Glutamatergic neuron (in vitro differentiated cells): ENCODE measurements at regions not wholly inside any gene's neighbourhood (a gene's known extent, or its start where the extent isn't known, plus 50 kb on each side); places are given as distances from the start of the nearest gene placed in this dataset.

Experiments
- DNase-seq: peaks from one replicate; pipeline ENCODE4 v3.0.0; 2022
- H3K27ac Mint-ChIP-seq: one replicate; pipeline ENCODE4 v1.8.0; 2020; ENCODE audit warnings: mild to moderate bottlenecking, mixed read lengths, inconsistent platforms; ENCODE audit not compliant: unreplicated experiment
- H3K27me3 Mint-ChIP-seq: one replicate; pipeline ENCODE4 v1.8.0; 2020; ENCODE audit warnings: mild to moderate bottlenecking, moderate library complexity, mixed read lengths, inconsistent platforms; ENCODE audit not compliant: unreplicated experiment
- H3K36me3 Mint-ChIP-seq: one replicate; pipeline ENCODE4 v1.8.0; 2020; ENCODE audit warnings: mild to moderate bottlenecking, mixed read lengths, inconsistent platforms; ENCODE audit not compliant: unreplicated experiment
- H3K4me1 Mint-ChIP-seq: one replicate; pipeline ENCODE4 v1.8.0; 2020; ENCODE audit warnings: mild to moderate bottlenecking, low read depth, mixed read lengths, inconsistent platforms; ENCODE audit not compliant: unreplicated experiment
- H3K4me3 Mint-ChIP-seq: one replicate; pipeline ENCODE4 v1.8.0; 2020; ENCODE audit warnings: mild to moderate bottlenecking, mixed read lengths, inconsistent platforms; ENCODE audit not compliant: unreplicated experiment
- H3K9me3 Mint-ChIP-seq: one replicate; pipeline ENCODE4 v1.8.0; 2020; ENCODE audit warnings: mild to moderate bottlenecking, moderate library complexity, mixed read lengths, inconsistent platforms; ENCODE audit not compliant: unreplicated experiment
- CTCF ChIP-seq: fragments of 200-600 bp; sonication (generic); IDR thresholded peaks from one replicate; pipeline ENCODE4 v1.5.0; 2021; ENCODE audit not compliant: partially characterized antibody, unreplicated experiment

DNA sequence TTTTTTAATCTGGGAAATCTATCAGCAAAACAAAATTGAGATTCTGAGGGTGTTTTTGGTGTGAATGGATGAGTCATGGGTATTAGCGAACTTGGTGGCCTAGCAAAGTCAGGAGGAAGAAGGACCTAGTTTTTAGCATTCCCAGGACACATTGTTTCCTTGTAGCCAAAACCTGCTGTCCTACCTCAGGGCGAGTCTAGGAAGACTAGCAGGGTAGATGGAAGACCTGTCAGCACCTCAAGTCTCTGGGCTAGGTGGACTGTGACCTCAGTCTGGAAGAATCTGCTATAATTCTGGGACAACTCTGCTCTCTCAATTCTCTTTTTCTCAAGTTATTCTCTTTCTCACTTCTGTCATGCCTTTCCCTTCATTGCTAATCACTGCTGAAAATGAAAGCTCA lies 1399.3 kb upstream of the LRRTM1 start:
- no peaks in the 10 kb centered on the region for H3K36me3 Mint-ChIP-seq
- DNase-seq, result no peak
- H3K27me3 Mint-ChIP-seq, result no peaks in the 10 kb centered on the region
- no peak for TF ChIP-seq CTCF
- no peak overlapping the region for H3K4me3 Mint-ChIP-seq
- no peaks in the 10 kb centered on the region for H3K9me3 Mint-ChIP-seq
- H3K4me1 Mint-ChIP-seq, result peaks cover 3% of the 10 kb centered on the region
- no peak overlapping the region for H3K27ac Mint-ChIP-seq

DNA sequence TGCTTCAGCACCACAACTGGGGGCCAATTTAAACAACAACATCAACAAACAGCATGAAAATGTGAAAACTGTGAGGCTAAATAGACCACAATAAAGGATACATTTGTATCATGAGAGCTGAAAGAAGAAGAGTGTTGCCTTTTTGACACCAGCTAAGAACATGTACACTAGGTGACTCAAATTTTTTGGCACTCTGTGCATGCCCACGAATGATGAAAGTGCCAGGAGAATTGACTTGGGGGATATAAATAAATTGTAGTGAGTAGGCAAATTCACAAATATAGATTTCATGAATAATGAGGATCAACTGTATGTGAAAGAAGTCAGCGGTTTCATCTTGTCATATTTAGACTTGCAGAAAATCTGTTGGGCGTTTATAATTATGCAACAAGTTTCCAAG lies 1388.0 kb upstream of the LRRTM1 start:
- H3K9me3 Mint-ChIP-seq, result no peaks in the 10 kb centered on the region

DNA sequence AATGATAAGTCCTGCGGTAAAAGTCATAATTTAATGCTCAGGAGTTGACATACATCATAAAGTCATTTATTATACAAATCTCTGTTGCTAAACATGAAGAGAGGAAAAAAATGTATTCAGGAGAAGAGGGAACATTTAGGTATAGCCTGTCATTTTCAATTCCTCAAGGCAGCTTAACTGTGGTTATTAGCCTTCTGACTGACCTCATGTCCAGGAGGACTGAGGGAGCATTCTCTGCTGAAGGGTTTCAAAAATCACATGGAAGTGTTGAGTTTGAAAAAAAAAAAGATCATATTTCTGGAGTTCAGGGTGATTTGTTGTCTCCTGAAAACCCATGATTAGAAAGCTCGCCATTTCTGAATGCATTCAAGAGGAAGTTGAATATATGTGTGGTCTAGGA lies 1371.1 kb upstream of the LRRTM1 start:
- Mint-ChIP-seq H3K27me3 (peaks cover 1% of the 10 kb centered on the region), H3K36me3 (no peaks in the 10 kb centered on the region), H3K27ac (peak overlapping the region; percentile 3), H3K9me3 (no peaks in the 10 kb centered on the region), H3K4me3 (no peak overlapping the region), H3K4me1 (peaks cover 38% of the 10 kb centered on the region)
- no peak for DNase-seq
- TF ChIP-seq CTCF, result no peak

More for the DNA sequence above, 1388.0 kb upstream of the LRRTM1 start:
- TF ChIP-seq CTCF, result no peak
- Mint-ChIP-seq H3K36me3 (no peaks in the 10 kb centered on the region), H3K27ac (no peak overlapping the region), H3K4me3 (no peak overlapping the region), H3K4me1 (no peaks in the 10 kb centered on the region), H3K27me3 (no peaks in the 10 kb centered on the region)
- DNase-seq, result no peak

DNA sequence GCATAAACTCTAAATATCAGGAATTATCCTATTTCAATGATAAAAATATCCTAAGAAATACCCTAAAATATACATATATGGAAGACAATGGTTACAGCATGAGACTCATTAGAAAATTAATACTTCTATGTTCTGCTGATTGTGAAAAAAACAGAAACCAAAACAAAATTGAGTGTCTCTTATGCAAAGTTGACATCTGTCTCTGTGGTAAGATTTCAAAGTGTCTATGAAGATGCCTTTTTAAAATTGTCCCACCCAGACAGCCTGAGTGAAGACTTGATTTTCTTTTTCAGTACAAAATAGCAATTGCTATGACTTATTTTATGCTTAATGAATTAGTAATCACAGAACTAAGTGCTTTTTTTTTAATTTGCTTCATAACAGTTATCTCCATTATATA lies 1368.4 kb upstream of the LRRTM1 start:
- no peak for DNase-seq
- H3K4me1 Mint-ChIP-seq, result peaks cover 44% of the 10 kb centered on the region
- H3K27me3 Mint-ChIP-seq, result peaks cover 1% of the 10 kb centered on the region
- H3K27ac Mint-ChIP-seq, result peak overlapping the region; percentile 20
- H3K9me3 Mint-ChIP-seq, result no peaks in the 10 kb centered on the region
- H3K4me3 Mint-ChIP-seq, result no peak overlapping the region
- H3K36me3 Mint-ChIP-seq, result no peaks in the 10 kb centered on the region
- no peak for TF ChIP-seq CTCF

DNA sequence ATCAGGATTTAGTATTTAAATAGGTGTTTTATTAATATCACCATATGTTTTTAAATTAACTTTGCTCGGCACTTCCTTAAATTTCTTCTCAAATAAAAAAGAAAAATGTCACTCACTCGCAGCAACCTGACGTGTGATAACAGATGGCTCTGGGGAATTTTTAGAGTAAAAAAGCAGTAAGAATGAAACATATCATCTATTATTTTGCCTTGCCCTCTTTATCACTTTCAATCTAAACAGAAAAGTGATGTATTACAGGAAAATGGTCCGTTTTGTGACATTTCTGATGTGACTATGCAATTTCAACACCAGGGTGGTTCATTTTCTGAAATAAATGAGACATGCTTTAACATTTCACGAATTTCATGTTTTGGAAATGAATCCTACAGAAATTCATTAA lies 1368.0 kb upstream of the LRRTM1 start:
- Mint-ChIP-seq H3K27ac (peak overlapping the region; percentile 69), H3K27me3 (peaks cover 1% of the 10 kb centered on the region), H3K36me3 (no peaks in the 10 kb centered on the region), H3K4me1 (peaks cover 44% of the 10 kb centered on the region), H3K4me3 (no peak overlapping the region), H3K9me3 (no peaks in the 10 kb centered on the region)
- DNase-seq, result no peak
- no peak for TF ChIP-seq CTCF
